A172 (cell line): ENCODE measurements at regions not wholly inside any gene's neighbourhood (a gene's known extent, or its start where the extent isn't known, plus 50 kb on each side); places are given as distances from the start of the nearest gene placed in this dataset.
"Not testable (repeated sequence)": the region's sequence is repeated elsewhere in the genome, so short reads cannot be mapped to it uniquely, and the experiment has no call there.

Experiments
- DNase-seq: peaks from one replicate; pipeline ENCODE4 v3.0.0-alpha.2; 2015; ENCODE audit warnings: low spot score

GRCh38 chr10:80750268-80750667, 212.6 kb downstream of the SH2D4B start:
- DNase-seq, result no peak

GRCh38 chr10:80751940-80752339, 214.2 kb downstream of the SH2D4B start:
- DNase-seq, result no peak

DNA sequence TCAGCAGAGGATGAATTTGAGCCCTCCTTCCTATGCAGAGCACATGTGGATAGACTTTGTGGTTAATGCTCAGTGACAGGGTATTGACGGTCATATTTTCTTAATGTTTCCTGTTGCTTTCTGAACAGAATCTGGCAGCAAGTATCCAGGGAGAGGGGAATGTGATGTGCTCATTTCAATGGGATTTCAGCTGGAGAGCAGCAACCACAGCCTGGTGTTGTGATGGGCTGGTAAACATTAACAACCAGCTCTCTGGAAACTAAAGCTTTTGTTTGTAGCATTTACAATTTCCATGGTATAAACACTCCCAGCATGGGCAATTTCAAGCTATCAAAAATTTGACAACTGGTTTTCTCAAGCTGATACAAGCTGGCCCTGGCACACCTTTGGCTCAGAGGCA, 215.9 kb downstream of the SH2D4B start:
- no peak for DNase-seq

DNA sequence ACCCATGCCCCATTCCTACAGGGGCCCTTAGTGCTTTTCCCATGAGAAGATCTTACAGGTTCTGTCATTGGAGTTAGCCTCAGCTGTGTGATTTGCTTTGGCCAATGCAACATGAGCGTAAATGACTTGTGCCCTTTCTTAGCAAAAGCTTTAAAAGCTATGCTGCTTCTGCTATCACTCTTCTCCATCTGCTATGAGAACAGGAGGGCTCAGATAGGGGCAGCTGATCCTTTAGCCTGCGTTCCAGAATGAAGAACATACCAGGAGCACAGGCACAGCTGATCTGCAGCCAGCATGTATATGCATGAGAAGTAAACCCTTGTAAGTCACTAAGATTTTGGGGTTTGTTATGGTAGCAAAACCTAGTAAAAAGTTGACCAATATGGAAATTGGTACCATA, 218.2 kb downstream of the SH2D4B start:
- DNase-seq, result no peak

DNA sequence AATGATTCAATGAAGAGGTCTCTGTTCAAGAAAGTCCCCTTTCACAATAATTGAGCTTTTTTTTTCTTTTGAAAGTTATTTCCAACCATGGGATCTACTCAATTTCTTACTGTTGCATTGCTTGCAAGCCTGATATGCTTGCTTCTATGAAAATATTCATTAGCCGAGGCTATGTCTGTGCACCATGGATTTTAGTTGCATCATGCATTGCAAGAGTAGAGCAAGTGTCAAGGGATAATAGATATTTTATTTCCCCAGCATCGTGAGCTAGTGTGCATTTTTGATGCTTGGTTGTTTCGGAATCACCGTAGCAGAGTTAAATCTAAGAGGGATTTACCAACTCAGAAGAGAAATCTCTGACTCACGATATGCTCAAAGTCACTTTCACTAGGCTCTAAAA, 222.0 kb downstream of the SH2D4B start:
- DNase-seq, result no peak

- no peak for DNase-seq
Observed at GRCh38 chr10:80760914-80761371, 223.2 kb downstream of the SH2D4B start.

DNA sequence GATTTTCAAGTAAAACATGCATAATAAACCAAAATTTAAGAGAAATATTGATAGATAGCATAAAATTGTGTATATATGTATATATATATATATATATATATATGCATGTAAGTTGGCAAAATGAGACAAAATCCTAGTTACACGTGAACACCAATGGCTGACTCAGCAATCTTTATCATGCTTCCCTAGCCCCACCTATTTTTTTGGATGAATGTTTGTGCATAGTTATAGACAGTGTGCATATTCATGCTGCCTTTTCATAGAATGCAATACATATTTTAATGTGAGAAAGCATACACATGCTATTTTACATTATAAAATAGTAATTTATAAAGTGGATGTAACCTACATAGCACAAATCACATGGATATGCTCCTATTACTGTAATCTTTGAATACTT, 230.3 kb downstream of the SH2D4B start:
- no peak for DNase-seq

GRCh38 chr10:80769700-80770160, 232.0 kb downstream of the SH2D4B start:
- no peak for DNase-seq

DNA sequence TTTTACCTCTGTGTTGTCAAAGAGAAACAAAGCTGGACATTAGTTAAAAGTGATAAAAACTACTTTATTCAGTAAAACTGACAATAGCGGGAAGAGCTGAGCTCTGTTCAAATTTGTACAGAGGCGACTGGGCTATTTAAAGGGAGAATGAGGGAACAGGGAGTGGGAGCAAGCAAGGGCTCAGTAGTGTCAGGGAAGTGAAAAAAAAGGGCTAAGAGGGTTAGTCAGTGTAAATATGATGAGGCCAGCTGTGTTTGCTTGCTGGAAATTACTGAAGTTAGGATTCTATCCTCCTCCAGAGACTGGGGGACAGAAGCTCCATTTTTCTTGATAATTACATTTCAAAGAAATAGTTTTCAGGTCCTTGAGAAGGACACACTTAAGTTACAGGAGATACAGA, 232.5 kb downstream of the SH2D4B start:
- no peak for DNase-seq

- no peak for DNase-seq
Observed at GRCh38 chr10:80771285-80771684, 233.6 kb downstream of the SH2D4B start.

- no peak for DNase-seq
Observed at GRCh38 chr10:80771902-80772555, 234.3 kb downstream of the SH2D4B start.

DNA sequence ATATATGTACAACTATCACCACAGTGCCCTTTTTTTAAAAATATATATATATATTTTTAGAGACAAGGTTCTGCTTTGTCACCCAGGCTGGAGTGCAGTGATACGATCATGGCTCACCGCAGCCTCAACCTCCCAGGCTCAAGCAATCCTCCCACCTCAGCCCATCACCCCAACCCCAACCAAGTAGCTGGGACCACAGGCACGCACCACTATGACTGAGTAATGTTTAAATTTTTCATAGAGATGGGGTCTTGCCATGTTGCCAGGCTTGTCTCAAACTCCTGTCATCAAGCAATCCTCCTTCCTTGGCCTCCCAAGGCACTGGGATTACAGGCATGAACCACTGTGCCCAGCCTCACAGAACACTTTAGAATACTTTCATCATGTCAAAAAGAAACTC, 234.9 kb downstream of the SH2D4B start:
- no peak for DNase-seq

DNA sequence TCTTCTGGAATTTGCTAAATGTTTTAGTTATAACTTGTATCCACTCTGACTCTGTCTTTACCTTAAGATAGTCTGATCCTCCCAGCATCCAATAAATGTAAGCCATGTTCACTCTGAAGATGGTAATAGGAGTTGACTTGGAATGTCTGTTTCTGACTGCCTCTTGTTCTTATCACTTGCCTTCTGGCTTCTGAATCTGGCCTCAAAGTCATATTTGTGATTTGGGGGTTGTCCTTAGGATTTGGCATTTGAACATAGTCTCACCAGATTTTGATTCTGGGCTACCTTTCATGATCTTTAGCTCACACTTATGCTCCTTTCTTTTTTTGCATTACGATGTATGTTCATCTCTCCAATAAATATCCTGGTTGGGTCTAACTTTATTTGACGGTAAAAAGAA, 247.0 kb downstream of the SH2D4B start:
- DNase-seq, result no peak

- DNase-seq, result no peak
Observed at GRCh38 chr10:80786322-80786721, 248.6 kb downstream of the SH2D4B start.

- DNase-seq, result no peak
Observed at GRCh38 chr10:80787952-80788351, 250.2 kb downstream of the SH2D4B start.

DNA sequence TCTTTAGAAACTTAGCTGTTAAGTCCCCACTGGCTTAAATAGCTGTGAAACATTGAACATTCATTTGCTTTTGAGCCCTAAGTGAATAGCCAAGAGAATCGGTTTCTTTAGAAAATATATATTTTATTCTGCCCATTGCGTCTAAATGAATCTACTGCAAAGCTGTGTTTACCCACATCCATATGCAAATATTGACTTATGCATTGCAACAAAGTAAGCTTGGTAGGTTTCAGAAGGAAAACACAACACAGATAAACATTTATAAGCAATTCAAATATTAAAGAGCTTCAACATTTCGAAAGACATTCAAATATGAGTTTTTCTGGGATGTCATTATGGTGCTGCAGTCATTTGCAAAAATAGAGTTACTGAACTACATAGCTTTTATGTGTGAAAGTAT, 257.3 kb downstream of the SH2D4B start:
- DNase-seq, result no peak

DNA sequence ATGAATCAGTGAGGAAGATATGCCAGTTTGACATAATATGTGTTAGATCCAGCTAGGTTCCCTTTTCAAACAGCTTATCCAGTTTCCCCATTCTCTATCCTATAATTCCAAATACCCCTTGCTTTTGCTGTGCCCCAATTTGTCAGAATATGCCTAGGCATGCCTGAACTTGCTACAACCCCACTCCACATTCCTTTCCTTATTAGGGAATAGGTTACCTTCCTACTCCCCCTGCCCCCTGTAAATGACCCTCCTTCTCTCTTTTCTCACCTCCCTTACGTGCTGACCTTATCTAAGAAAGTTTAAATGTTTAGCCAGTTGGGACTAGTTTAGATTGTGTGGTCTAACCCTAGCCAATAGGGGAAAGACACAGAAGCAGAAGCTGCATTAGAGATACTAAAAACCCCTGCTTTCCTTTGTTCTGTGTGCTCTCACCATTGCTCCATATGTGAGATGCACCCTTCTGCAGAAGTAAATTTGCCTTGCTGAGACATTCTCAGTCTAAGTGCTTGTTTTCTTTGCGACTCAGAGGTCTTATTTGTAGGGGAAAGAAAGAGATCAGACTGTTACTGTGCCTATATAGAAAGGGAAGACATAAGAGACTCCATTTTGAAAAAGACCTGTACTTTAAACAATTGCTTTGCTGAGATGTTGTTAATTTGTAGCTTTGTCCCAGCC, 267.8 kb downstream of the SH2D4B start:
- DNase-seq, result no peak

GRCh38 chr10:80814147-80814652, 276.5 kb downstream of the SH2D4B start:
- no peak for DNase-seq

DNA sequence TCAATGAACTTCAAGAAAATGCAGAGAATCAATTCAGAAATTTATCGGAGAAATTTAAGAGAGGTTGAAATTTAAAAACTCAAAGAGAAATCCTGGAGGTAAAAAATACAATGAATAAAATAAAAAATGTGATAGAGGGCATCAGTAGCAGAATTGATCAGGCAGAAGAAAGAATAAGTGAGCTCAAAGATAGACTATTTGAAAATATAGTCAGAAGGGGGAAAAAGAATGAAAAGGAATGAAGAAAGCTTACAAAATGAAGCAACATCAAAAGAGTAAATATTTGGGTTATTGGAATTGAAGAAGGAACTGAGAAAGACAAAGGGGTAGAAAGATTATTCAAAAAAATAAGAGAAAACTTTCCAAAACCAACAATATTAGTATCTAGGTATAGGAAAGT, 291.4 kb downstream of the SH2D4B start:
- no peak for DNase-seq

DNA sequence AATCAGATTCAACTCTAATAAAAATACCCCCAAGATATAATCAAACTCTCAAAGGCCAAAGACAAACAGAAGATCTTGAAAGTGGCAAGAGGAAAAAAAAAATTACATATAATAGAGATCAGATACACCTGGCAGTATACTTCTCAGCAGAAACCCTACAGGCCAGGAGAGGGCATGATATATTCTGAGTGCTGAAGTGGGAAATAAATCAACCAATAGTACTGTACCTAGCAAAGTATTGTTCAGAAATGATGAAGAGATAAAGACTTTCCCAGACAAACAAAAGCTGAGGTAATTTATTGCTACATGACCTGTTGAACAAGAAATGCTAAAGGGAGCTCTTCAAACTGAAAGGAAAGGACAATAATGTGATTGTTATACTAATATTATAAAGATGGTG, 291.9 kb downstream of the SH2D4B start:
- DNase-seq, result no peak

DNA sequence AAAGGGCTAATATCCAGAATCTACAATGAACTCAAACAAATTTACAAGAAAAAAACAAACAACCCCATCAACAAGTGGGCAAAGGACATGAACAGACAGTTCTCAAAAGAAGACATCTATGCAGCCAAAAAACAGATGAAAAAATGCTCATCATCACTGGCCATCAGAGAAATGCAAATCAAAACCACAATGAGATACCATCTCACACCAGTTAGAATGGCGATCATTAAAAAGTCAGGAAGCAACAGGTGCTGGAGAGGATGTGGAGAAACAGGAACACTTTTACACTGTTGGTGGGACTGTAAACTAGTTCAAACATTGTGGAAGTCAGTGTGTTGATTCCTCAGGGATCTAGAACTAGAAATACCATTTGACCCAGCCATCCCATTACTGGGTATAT, 295.0 kb downstream of the SH2D4B start:
- DNase-seq, result not testable (repeated sequence)

DNA sequence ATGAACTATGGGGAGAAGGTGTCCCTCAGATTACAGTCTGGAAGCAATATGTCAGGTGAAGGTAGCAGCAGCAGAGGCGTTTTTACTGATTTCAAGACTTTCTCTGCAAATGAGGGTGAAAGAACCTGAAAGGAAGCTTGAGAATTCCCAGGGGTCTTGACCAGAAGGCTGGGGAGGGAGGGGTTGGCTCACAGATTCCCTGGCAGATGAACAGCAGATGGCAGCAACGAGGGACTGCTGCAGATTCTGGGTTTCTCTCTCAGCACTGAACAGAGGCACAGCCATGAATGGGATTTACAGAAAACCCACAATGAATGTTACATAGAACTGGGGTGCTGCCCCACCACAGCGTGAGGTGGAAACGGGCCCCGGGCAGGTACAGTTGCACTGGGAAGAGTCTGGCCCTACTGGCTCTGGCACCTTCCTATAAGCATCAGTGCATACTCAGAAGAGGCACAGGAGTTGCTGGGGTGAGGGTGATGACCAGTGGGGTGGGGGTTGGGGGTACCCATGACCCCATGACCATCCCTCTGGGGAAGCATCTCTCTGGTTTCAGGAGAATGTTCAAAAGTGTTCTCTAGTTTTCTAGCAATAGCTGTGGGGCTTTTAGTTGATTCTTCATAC, 317.8 kb downstream of the SH2D4B start:
- DNase-seq, result no peak

- DNase-seq, result no peak
Observed at GRCh38 chr10:80856186-80856585, 318.5 kb downstream of the SH2D4B start.
